ENCODE measurements at regions not wholly inside any gene's neighbourhood (a gene's known extent, or its start where the extent isn't known, plus 50 kb on each side); places are given as distances from the start of the nearest gene placed in this dataset.

GRCh38 chr9:30972654-30973053, 1411.8 kb upstream of the ACO1 start:
- no peak for TF ChIP-seq CTCF (optimal IDR thresholded peaks at IDR 0.05 in 1 of 3, IDR thresholded peaks at IDR 0.05 in 1 of 3, conservative IDR thresholded peaks at IDR 0.05 in 1 of 3; ENCODE audit: extremely low read depth in 1 of 3, insufficient read depth in 2 of 3, low read length in 3 of 3)
- no peak for TF ChIP-seq EZH2 (IDR thresholded peaks at IDR 0.05; ENCODE audit: low read length)

All from keratinocyte (primary cell).